Left colon (tissue), 2 donors: ENCODE measurements at regions not wholly inside any gene's neighbourhood (a gene's known extent, or its start where the extent isn't known, plus 50 kb on each side); places are given as distances from the start of the nearest gene placed in this dataset.

Source experiments
- ATAC-seq: fragments of 200-7000 bp; cut with Tn5 transposase; one replicate; pipeline ENCODE4 v1.9.1; 2020; ENCODE audit warnings: mild to moderate bottlenecking, moderate library complexity
- DNase-seq, 2 donors: peaks; one replicate each; pipeline ENCODE4 v3.0.0-alpha.2; 2020
- intact Hi-C, 2 donors: fragments of 100-400 bp; cut with DNase I in 1 of 2; cut with micrococcal nuclease in 1 of 2; formaldehyde crosslinking; loops; one replicate each; pipeline versions ENCODE4 v1.11.2 to v1.14.0; 2022; cut with DNase I, micrococcal nuclease
- donor health status: DM: no; HTN: no; CAD: no.
- donor health status: DM: yes; HTN: yes; CAD: no.

GRCh38 chr18:78627551-78628346, 351.9 kb upstream of the SALL3 start:
- no peak for DNase-seq
- intact Hi-C loops = no loop called here
- ATAC-seq = no peak

- intact Hi-C loops = no loop called here
- ATAC-seq = no peak
- no peak for DNase-seq
Observed at GRCh38 chr18:78629426-78629825, 350.2 kb upstream of the SALL3 start.

DNA sequence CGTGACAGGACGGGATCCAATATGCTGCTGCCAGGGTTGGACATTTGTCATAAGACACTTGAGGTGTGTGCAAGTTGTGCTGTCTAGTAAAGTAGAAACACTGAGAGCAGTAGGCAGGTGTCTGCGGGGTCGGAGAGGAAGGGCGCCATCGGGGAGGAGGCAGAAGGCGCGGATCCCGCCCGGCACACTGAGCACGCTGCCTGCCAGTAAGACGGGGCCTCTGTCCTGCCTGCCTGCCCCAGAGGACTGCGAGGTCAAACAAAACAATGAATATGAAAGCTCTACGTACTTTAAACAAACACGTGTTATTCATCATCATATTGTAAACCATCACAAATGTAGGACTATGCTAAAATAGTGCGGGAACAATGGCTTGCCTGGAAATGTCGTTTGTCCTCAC, 349.3 kb upstream of the SALL3 start:
- intact Hi-C loops = no loop called here
- ATAC-seq (no peak), DNase-seq (no peak)

DNA sequence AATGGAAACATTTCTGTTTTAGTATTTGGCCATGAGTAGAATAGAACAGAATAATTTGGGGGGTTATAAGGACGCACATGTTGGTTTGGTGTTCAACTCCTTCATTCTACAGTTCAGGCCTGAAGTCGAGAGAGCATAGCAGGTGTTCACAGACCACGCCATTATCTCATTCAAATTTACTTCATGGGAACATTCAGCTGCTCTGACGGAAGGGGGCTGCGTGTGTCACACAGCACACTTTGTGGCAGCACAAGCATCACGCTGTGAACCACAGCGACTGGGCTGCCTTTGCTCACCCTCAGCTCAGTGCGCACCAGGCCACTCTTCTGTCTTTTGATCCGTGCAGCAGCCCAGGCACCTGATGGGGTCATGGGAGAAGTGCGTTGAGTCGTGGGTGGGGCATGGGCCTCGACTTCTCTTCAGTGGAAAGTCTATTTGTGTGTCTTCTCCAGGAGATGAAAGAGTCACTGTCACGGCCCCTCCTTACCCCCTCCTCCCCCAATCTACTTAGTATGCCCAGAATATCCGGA, 348.6 kb upstream of the SALL3 start:
- no peak for DNase-seq
- intact Hi-C loops = no loop called here

DNA sequence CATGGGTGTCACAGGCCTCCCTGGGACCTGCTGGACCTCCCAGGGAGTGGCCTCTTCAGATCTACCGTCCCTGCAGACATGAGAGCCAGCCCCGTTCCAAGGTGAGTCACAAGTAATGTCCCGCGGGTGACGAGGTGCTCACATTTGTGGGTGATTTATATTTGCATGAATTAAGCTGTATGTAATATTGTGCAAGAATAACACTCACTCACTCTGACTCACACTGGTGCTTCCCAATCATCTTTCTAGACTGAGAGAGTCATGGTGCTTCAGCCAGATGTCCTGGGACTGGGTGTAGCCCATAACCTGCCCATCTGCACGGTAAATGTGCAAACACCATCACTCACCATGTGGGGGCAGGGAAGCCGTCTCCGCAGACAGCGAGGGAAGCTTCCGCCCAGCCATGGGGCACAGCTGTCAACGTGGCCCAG, 347.5 kb upstream of the SALL3 start:
- ATAC-seq = no peak
- intact Hi-C loops = no loop called here

More for the DNA sequence above, 348.6 kb upstream of the SALL3 start:
- no peak for ATAC-seq

DNA sequence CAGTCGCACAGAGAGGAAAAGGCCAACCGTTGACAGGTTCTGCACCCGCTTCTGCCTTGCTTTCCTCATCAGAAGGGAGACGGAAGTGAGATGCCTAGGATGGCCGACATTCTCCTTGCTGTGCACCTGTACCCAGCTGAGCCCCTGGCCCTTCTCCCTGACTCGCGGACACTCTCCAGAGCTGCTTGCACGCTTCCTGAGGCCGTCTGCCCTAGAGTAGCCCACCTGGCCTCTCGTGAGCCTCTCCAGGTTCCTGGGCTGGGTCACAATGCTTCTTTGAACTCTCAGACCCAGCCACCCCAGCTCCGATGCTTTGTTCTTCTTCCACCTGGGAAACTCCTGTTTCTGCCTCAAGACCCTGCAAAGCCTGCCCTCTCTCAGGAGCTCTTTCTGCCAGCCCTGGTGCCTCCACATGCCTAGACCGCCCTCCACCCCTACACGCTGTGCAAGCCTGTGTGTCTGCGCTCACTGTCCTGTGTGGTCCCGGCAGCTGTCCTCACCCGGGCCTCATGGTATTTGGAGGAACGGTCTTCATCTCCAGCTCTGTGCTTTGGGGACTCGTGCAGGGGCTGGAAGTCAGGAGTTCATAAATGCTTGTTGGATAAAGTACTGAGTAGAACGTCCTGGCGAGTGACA, 345.4 kb upstream of the SALL3 start:
- intact Hi-C loops = no loop called here
- no peak for ATAC-seq
- no peak for DNase-seq

More for the DNA sequence above, 347.5 kb upstream of the SALL3 start:
- DNase-seq = no peak

DNA sequence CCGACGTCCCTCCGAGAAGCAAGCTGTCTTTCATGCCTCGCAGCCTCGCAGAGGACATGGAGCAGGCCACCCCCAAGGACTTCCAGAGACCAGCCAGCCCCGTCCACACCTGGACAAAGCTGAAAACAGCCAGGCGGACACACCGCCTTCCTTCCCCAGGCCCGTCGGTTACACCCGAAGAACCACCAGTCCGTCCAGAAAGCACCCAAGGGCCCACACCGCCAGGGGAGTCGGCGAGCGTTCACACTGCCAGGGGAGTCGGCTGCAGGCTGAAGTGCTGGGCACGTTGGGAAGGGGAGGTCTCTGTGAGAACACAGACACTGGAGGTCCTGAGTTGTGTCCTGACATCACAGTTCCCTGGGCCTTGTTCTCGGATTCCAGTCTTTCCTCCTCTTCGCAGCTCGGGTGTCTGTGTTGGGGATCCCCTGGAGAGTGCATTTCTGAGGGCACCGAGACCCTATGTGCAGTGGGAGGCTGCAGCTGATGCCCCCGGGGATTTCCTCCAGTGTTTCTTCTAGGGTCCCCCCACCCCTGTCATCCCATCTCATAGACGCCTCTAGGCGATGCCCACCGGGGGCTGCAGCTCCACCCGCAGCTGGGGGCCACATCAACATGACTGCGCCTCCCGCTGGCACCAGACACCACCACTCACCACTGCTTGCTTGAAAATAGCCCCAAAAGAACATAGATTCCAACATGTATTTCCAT, 344.4 kb upstream of the SALL3 start:
- DNase-seq (no peak), ATAC-seq (no peak)
- intact Hi-C loops = no loop called here

- intact Hi-C loops = no loop called here
- ATAC-seq (no peak), DNase-seq (no peak)
Observed at GRCh38 chr18:78636260-78636659, 343.4 kb upstream of the SALL3 start.

DNA sequence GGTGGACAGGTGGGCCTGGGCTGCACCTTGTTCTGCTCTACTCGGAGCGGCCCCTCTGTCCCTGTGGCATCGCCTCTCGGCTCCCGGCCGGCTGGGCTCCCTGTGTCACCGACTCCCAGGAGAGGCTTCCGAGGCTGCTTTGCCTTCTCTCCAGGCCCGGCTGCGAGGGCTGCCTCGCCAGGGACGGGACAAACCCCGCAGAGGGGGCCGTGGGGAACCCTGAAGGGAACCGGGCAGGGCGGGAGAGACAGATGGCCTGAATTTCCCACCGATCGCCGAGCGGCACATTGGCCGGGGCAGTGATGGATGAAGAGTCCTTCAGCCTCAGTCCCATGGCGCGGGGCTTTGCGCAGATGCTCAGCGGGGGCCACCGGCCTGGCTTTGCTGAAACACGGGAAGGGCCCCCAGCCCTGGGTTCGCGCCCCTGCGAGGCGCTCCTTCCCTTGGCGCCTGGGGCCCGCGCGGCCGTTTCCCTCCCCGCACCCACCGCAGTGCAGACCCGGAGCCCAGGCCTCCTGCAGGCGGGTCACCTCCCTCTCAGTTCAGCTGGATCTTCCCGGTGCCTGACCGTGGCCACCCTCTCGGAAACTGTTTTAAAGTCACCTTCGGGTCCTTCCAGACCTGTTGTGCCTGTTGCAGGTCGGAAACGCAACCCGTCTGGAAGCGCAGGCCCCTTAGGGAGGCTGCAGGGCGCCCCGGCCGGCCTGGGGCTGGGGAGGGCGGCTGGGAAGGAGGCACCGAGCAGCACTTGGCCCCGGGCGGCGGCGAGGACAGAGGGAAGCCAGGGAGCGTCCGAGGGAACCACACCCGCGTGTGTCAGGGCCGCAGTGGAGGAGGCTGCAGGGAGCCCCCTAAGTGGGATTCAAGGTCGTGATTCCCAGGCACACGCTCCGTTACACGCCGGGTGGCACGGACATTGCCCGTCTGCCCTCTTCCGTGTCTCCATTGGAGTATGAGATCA, 341.9 kb upstream of the SALL3 start:
- DNase-seq (no peak), ATAC-seq (no peak)
- intact Hi-C loops = no loop called here

GRCh38 chr18:78639006-78639950, 340.3 kb upstream of the SALL3 start:
- ATAC-seq = no peak
- DNase-seq = no peak
- intact Hi-C loops = no loop called here

- intact Hi-C loops = no loop called here
- ATAC-seq (no peak), DNase-seq (no peak)
Observed at GRCh38 chr18:78640246-78640995, 339.2 kb upstream of the SALL3 start.

GRCh38 chr18:78641689-78642231, 337.9 kb upstream of the SALL3 start:
- intact Hi-C loops = no loop called here
- ATAC-seq (no peak), DNase-seq (no peak)

GRCh38 chr18:78642296-78642951, 337.2 kb upstream of the SALL3 start:
- no peak for ATAC-seq
- DNase-seq = no peak
- intact Hi-C loops = no loop called here

GRCh38 chr18:78643004-78643403, 336.6 kb upstream of the SALL3 start:
- intact Hi-C loops = no loop called here
- DNase-seq (no peak), ATAC-seq (no peak)

DNA sequence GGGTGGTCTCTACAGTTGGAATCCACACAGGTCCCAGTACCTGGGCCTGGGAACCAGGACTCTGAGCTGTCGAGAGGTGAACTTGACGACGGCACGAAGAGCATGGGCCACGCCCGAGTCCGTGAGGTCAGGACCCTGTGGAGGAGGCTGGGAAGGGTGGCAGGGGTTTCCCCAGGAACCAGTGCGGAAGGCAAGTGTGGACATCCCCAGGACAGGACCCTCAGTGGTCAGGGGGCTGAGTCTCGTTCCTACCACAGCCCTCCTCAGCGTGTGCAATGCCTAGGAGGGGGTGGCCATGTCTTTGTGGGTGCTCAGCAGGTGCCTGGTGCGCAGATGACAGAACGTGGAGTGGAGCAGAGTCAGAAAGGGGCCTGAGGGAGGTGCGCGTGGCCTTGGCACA, 335.6 kb upstream of the SALL3 start:
- intact Hi-C loops = no loop called here
- no peak for DNase-seq
- no peak for ATAC-seq

DNA sequence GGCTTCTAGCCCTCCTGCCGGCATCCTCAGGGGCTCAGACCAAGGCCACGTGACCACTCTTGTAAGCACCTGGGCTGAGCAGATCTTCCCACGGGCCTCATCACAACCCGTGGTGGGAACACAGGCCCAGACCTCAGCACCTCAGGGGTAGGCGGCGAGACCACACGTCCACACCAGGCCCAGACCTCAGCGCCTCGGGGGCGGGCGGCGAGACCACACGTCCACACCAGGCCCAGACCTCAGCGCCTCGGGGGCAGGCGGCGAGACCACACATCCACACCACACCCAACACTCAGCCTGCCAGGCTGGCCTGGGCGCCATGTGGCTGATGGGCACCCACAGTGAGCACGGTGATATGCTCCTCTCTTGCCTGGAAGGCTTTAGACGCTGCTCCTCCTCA, 334.4 kb upstream of the SALL3 start:
- DNase-seq = no peak
- ATAC-seq = no peak
- intact Hi-C loops = no loop called here
